ENCODE measurements at regions not wholly inside any gene's neighbourhood (a gene's known extent, or its start where the extent isn't known, plus 50 kb on each side); places are given as distances from the start of the nearest gene placed in this dataset.
"Not testable (repeated sequence)": the region's sequence is repeated elsewhere in the genome, so short reads cannot be mapped to it uniquely, and the experiment has no call there.

DNA sequence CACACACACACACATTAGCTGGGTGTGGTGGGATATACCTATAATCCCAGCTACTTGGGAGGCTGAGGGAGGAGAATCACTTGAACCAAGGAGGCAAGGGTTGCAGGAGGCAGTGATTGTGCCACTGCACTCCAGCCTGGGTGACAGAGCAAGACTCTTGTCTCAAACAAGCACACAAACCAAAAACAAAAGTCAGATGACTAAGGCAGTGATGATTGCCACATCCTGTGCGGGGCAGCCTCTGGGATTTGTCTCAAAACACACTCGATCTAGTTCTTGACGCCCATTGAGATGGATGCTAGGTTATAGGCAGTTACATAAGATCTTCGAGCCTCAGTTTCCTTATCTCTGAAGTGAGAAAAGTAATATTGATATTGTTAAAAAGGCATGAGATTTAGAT, 57.8 kb upstream of the NBPF8 start:
- WGBS: 61% methylated on average over 3 of the region's 4 CpGs

DNA sequence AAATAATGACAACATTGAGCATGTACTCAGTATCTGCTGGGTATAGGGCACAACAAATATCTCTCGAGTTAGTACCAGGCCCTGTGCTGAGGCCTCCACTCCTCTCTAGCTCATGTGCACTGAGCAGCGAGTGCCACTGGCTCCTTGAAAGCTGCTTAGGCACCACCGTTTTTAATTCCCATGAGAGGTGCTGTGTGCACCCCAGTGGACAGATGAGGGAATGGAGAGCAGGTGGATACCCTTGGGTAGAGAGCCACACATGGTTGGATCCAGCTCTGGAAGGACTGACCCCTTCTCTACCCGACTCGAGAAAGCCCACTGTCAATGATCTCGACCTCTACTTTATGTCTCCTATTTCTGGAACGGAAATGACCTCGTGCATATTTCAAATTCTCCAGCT, 58.7 kb upstream of the NBPF8 start:
- H3K4me3 ChIP-seq (ENCODE audit: low read length); H3K4me1 ChIP-seq (ENCODE audit: control insufficient read depth, insufficient read depth, low read length); H3K27ac ChIP-seq (ENCODE audit: low read length); intact Hi-C loops (cut with DNase I); H3K9me3 ChIP-seq (ENCODE audit: control insufficient read depth, low read length); ATAC-seq; H3K27me3 ChIP-seq (ENCODE audit: control insufficient read depth, insufficient read depth): not testable (repeated sequence)
- peak in 2 of 3 donors; percentile 4 to 39 for DNase-seq
- 40% methylated on average over 5 of the region's 8 CpGs for WGBS

More for the DNA sequence above, 57.8 kb upstream of the NBPF8 start:
- peak in 1 of 3 donors; percentile 18 for DNase-seq
- H3K27me3 ChIP-seq (ENCODE audit: control insufficient read depth, insufficient read depth); H3K4me3 ChIP-seq (ENCODE audit: low read length); H3K27ac ChIP-seq (ENCODE audit: low read length); ATAC-seq; H3K9me3 ChIP-seq (ENCODE audit: control insufficient read depth, low read length); H3K4me1 ChIP-seq (ENCODE audit: control insufficient read depth, insufficient read depth, low read length); intact Hi-C loops (cut with DNase I): not testable (repeated sequence)

DNA sequence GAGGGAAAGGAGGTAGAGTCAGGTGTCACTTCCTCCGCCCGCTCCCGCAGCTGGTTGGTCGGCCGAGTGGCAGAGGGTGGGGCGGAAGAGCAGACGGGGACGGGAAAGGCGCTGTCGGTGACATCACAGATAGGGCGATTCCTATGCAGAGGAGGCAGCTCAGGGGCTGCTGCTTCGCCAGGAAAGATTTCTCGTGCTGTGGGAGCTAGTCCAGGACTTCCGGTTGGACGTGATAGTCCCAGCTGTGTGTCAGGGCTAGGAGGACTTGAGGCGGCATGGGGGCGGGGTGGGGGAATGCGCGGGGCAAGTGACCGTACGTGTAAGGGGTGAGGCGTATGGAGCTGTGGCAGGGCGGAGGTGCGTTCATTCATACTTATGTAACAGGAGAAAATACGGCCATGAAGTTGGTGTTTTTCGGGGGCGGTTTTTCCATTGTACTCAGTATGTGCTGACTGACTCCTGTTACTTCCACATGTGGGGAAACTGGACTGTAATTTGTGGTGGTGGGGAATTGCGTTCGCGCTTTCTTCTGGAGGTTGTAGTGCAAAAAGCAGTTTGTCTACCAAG, 60.1 kb upstream of the NBPF8 start:
- intact Hi-C loops (cut with DNase I); H3K4me1 ChIP-seq (ENCODE audit: control insufficient read depth, insufficient read depth, low read length); H3K27ac ChIP-seq (ENCODE audit: low read length); H3K9me3 ChIP-seq (ENCODE audit: control insufficient read depth, low read length); H3K27me3 ChIP-seq (ENCODE audit: control insufficient read depth, insufficient read depth): not testable (repeated sequence)
- DNase-seq (peak; percentile 61 to 72 (median 69)), ATAC-seq (peak; percentile 95 to 98)
- H3K4me3 ChIP-seq (ENCODE audit: low read length): peak overlapping the region; percentile 20
- 12% methylated on average over 15 of the region's 30 CpGs for WGBS

DNA sequence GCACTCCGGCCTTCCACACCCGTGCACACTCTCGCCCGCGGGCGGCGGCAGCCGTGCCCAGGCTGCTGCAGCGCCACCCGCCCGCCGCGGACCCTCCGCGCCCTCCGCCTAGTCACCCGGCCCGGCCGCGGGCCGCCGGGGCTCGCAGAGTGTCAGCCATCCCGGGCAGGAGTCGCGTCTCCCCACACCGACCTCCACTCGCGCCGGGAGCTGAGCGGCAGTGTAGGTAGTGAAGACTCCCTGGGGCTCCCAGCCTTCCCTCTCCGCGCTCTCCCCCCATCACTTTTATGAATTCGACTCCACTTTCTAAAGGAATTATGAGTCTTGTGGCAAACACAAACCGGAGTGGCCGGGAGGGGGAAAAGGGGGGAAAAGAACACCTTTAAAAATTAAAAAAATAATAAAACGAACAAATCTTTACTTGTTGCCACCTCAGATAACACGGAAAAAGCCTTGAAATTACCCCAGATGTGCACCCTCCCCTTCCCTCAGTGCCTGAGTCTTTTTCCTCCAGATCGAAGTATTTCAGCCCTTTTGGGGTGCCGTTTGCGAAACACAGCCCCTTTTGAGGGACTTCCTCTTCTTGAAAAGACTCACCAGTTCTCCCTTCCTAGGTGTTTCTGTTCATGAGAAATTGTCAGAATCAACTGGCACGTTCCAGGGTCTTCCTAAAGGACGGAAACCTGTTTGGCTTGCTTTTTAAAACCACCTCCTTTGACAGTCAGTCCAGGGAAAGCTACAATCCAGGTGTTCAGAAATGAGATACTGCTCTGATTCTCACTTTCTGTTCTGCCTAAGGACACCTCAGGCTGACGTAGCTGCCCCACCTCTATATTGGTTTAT, 72.4 kb upstream of the NBPF8 start:
- peak; percentile 12 to 47 (median 41) for DNase-seq
- H3K4me1 ChIP-seq (ENCODE audit: control insufficient read depth, insufficient read depth, low read length); ATAC-seq; intact Hi-C loops (cut with DNase I); H3K27me3 ChIP-seq (ENCODE audit: control insufficient read depth, insufficient read depth); H3K4me3 ChIP-seq (ENCODE audit: low read length); H3K9me3 ChIP-seq (ENCODE audit: control insufficient read depth, low read length); H3K27ac ChIP-seq (ENCODE audit: low read length): not testable (repeated sequence)
- WGBS: 9% methylated on average over 23 of the region's 44 CpGs

DNA sequence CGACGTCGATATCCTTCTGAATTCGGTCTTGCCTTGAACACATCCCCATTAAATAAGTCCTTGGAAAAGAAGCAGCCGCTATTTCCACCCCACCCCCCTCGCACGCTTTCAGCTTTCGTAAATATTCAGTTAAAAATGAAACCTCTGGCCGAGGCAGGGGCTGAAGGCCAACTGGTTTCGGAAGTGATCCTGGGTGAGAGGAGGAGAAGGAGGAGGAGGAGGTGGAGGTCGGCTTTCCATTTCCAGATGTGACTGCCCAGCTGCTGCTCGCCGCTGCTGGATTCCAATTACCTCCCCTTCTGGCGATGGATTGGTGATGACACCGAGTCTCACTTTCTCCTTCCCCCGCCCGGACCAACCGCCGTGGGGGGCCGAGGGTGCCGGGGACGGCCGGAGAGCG, 73.1 kb upstream of the NBPF8 start:
- peak overlapping the region; percentile 60 for H3K4me3 ChIP-seq (ENCODE audit: low read length)
- H3K27ac ChIP-seq (ENCODE audit: low read length); H3K4me1 ChIP-seq (ENCODE audit: control insufficient read depth, insufficient read depth, low read length); H3K27me3 ChIP-seq (ENCODE audit: control insufficient read depth, insufficient read depth); intact Hi-C loops (cut with DNase I); ATAC-seq; H3K9me3 ChIP-seq (ENCODE audit: control insufficient read depth, low read length): not testable (repeated sequence)
- WGBS: 0% methylated on average over 15 of the region's 24 CpGs
- DNase-seq: peak; percentile 15 to 43 (median 19)

DNA sequence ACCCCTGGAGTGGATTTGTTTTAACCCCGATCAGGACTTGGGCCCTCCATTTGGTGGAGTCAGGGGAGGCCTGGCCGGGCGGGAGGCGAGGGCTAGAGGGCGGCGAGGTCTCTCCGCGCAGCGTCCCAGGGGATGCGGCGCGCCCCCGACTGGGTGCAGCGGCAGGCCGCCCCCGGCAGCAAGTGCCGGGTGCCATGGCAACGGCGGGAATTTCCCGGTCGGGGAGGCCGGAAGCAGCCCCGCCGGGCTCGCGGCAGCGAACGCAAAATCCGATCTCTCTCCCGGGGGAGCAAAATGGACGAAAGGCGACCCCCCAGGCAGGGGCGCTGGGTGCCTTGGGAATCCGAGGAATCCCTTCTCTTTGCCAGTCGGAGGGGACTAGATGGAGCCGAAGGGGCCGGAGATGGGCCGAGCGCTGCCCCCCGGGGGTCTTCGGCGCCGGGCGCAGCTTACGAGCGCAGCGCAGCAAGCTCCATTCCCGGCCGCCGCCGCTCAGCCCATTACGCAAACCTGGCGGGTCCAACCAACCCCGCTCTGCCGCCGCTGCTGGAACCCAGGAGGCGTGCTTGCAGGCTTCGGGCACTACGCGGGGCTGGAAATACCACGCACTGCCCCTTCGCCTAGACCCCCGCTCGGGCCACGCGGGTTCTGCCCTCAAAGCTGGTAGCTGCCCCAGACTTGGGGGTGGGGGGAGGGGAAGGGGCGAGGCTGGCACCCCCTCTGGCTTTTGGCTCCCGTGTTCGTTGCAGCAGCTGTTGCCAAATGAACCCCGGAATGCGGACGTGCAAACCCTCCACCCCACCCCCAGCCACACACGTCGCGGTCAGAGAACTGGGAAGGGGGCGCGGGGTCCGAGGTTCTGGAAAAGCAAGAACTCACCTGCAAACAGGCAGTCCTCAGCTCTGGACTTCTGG, 73.7 kb upstream of the NBPF8 start:
- ATAC-seq; intact Hi-C loops (cut with DNase I); H3K9me3 ChIP-seq (ENCODE audit: control insufficient read depth, low read length); H3K4me1 ChIP-seq (ENCODE audit: control insufficient read depth, insufficient read depth, low read length); H3K27me3 ChIP-seq (ENCODE audit: control insufficient read depth, insufficient read depth); H3K27ac ChIP-seq (ENCODE audit: low read length): not testable (repeated sequence)
- H3K4me3 ChIP-seq (ENCODE audit: low read length): peak overlapping the region; percentile 60
- DNase-seq: peak; percentile 33 to 61 (median 57)
- 0% methylated on average over 34 of the region's 78 CpGs for WGBS

DNA sequence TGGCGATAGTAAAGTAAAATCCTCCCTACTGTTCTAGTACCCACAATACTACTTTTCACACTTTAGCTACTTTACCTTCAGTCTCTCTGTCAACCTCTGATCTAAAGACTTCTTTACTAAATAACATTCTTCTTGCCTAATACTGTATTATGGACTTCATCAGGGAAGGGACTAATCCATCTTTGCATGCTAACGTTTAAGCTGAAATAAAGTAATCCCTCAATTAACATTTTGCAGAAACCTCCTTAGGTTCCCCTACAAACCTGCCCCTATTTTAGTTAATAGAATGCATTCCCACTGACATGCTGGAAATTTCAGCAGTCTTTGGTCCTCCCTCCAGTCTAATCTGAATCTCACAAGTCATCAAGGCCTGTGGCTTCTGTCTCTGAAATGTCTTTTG, 99.1 kb upstream of the NBPF8 start:
- H3K9me3 ChIP-seq (ENCODE audit: control insufficient read depth, low read length); H3K4me3 ChIP-seq (ENCODE audit: low read length); H3K4me1 ChIP-seq (ENCODE audit: control insufficient read depth, insufficient read depth, low read length); DNase-seq; intact Hi-C loops (cut with DNase I); H3K27me3 ChIP-seq (ENCODE audit: control insufficient read depth, insufficient read depth); H3K27ac ChIP-seq (ENCODE audit: low read length); ATAC-seq: not testable (repeated sequence)
- no CpG with 5 or more reads among the region's 2 CpGs for WGBS

DNA sequence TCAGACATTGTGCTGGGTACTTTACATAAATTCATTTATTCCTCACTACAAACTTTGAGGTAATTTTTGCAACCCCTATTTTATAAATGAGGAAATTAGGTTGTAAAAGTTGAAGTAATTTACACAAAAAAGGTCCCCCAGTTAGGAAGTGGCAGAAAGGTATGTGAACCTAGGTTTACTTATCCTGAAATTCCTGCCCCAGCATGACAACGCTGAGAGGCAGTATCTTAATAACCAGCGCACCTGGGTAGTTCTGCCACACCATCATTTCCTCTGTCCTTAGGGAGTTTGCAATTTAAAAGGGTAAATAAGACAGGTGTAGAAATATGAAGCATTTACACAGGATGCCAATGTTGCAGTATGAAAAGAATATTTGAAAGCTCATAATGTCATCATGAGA, 102.9 kb upstream of the NBPF8 start:
- ATAC-seq; H3K4me1 ChIP-seq (ENCODE audit: control insufficient read depth, insufficient read depth, low read length); H3K9me3 ChIP-seq (ENCODE audit: control insufficient read depth, low read length); H3K27me3 ChIP-seq (ENCODE audit: control insufficient read depth, insufficient read depth); intact Hi-C loops (cut with DNase I); DNase-seq; H3K27ac ChIP-seq (ENCODE audit: low read length); H3K4me3 ChIP-seq (ENCODE audit: low read length): not testable (repeated sequence)
- no CpG with 5 or more reads among the region's 2 CpGs for WGBS

DNA sequence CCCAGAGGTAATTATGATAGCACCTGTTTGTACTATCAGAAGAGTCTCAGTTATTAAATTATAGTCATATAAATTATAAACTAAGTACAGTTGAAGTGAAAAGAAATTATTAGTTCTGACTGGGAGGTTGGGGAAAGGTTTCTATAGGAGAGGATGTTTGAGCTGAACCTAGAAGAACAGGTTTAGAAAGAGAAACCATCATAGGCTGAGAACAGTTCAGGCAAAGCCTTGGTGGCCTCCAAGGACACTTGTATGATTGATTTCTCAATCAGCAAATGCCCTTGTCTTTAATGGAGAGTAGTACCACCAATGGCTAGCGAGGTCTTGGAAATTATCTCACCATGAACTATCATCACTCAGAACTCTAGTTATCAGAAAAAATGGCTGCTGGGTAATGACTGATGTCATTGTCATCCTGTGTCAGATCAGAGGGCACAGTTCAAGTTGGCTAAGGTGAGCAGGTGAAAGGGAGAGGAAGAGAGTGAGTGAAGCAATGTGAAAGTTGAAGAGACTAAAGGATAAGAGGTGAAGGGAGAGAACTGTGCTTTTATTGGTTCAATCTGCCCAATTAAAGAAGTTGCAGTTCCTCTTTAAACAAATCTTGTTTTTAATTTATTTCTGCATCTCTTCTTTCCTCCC, 105.8 kb upstream of the NBPF8 start:
- ATAC-seq: not testable (repeated sequence)

DNA sequence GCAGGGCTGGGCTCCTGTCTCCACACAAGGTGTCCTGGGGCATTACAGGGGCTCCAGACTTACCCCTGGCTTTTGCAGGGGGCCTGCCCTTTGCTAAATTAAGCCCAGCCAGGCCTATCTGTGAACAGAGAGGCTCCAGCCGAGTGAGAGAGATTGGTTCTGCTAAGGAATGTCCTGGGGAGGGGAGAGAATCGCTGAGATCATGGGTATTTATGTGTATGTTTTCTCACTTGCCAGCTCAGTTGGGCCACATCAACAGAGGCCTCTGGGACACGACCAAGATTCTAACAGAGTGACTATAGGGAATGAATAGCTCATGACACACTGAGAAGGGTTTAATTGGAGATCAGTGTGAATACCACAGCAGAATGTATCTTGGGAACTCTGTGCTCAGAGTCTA, 109.8 kb upstream of the NBPF8 start:
- H3K27me3 ChIP-seq (ENCODE audit: control insufficient read depth, insufficient read depth); intact Hi-C loops (cut with DNase I); DNase-seq; H3K27ac ChIP-seq (ENCODE audit: low read length); H3K4me3 ChIP-seq (ENCODE audit: low read length); H3K9me3 ChIP-seq (ENCODE audit: control insufficient read depth, low read length); H3K4me1 ChIP-seq (ENCODE audit: control insufficient read depth, insufficient read depth, low read length): not testable (repeated sequence)
- peak; percentile 88 to 92 for ATAC-seq
- no CpG with 5 or more reads among the region's 3 CpGs for WGBS

More for the DNA sequence above, 105.8 kb upstream of the NBPF8 start:
- WGBS: no CpG with 5 or more reads among the region's 1 CpG
- DNase-seq; H3K9me3 ChIP-seq (ENCODE audit: control insufficient read depth, low read length); H3K27me3 ChIP-seq (ENCODE audit: control insufficient read depth, insufficient read depth); H3K4me1 ChIP-seq (ENCODE audit: control insufficient read depth, insufficient read depth, low read length); H3K4me3 ChIP-seq (ENCODE audit: low read length); intact Hi-C loops (cut with DNase I); H3K27ac ChIP-seq (ENCODE audit: low read length): not testable (repeated sequence)

Measured in right cardiac atrium (tissue), 5 donors.